Stimulated activated CD4-positive, alpha-beta T cell treated with anti-CD3 and anti-CD28 coated beads, Interleukin-12 subunit alpha, Interleukin-12 subunit beta, amount 100 ng/mL, for 48 hours (primary cell): ENCODE measurements at regions not wholly inside any gene's neighbourhood (a gene's known extent, or its start where the extent isn't known, plus 50 kb on each side); places are given as distances from the start of the nearest gene placed in this dataset.

Experiments used
- DNase-seq, 3 donors: peaks; one replicate each; pipeline ENCODE4 v3.0.0-alpha.2; 2020; ENCODE audit warnings: low read depth in 2 of 3, low spot score in 1 of 3

GRCh38 chr3:82773207-82773606, 1011.8 kb upstream of the GBE1 start:
- no peak for DNase-seq

GRCh38 chr3:82764521-82764920, 1003.1 kb upstream of the GBE1 start:
- no peak for DNase-seq

- DNase-seq, result no peak
Observed at GRCh38 chr3:82761858-82762257, 1000.4 kb upstream of the GBE1 start.

GRCh38 chr3:82745544-82745943, 984.1 kb upstream of the GBE1 start:
- DNase-seq, result no peak

- DNase-seq, result no peak
Observed at GRCh38 chr3:82743196-82743595, 981.8 kb upstream of the GBE1 start.

GRCh38 chr3:82741346-82741745, 979.9 kb upstream of the GBE1 start:
- DNase-seq, result no peak

- no peak for DNase-seq
Observed at GRCh38 chr3:82739390-82739789, 977.9 kb upstream of the GBE1 start.

- no peak for DNase-seq
Observed at GRCh38 chr3:82736696-82737277, 975.3 kb upstream of the GBE1 start.

- no peak for DNase-seq
Observed at GRCh38 chr3:82715091-82715856, 953.8 kb upstream of the GBE1 start.

GRCh38 chr3:82707035-82707434, 945.6 kb upstream of the GBE1 start:
- no peak for DNase-seq

GRCh38 chr3:82685761-82686160, 924.3 kb upstream of the GBE1 start:
- DNase-seq, result no peak

- no peak for DNase-seq
Observed at GRCh38 chr3:82676356-82677026, 915.0 kb upstream of the GBE1 start.

- no peak for DNase-seq
Observed at GRCh38 chr3:82672966-82673365, 911.5 kb upstream of the GBE1 start.

GRCh38 chr3:82671466-82671865, 910.0 kb upstream of the GBE1 start:
- no peak for DNase-seq

- DNase-seq, result no peak
Observed at GRCh38 chr3:82654708-82655107, 893.3 kb upstream of the GBE1 start.

- no peak for DNase-seq
Observed at GRCh38 chr3:82643948-82644347, 882.5 kb upstream of the GBE1 start.

- DNase-seq, result no peak
Observed at GRCh38 chr3:82641701-82642100, 880.3 kb upstream of the GBE1 start.

- no peak for DNase-seq
Observed at GRCh38 chr3:82640254-82640653, 878.8 kb upstream of the GBE1 start.

GRCh38 chr3:82637574-82637973, 876.1 kb upstream of the GBE1 start:
- no peak for DNase-seq

- DNase-seq, result no peak
Observed at GRCh38 chr3:82636177-82636576, 874.7 kb upstream of the GBE1 start.

GRCh38 chr3:82633319-82633718, 871.9 kb upstream of the GBE1 start:
- DNase-seq, result no peak

GRCh38 chr3:82629937-82630336, 868.5 kb upstream of the GBE1 start:
- DNase-seq, result no peak
